Muscle layer of colon (tissue), 2 donors: ENCODE measurements at regions not wholly inside any gene's neighbourhood (a gene's known extent, or its start where the extent isn't known, plus 50 kb on each side); places are given as distances from the start of the nearest gene placed in this dataset.
"Not testable (repeated sequence)": the region's sequence is repeated elsewhere in the genome, so short reads cannot be mapped to it uniquely, and the experiment has no call there.

Experiments
- H3K27ac ChIP-seq: one replicate; pipeline ENCODE4 v1.7.0; 2013; ENCODE audit warnings: low read depth, mild to moderate bottlenecking, low read length, moderate library complexity
- H3K27me3 ChIP-seq, 2 donors: one replicate each; pipeline ENCODE4 v1.7.0; 2013; ENCODE audit warnings: low read length in 2 of 2, mild to moderate bottlenecking in 2 of 2; ENCODE audit not compliant: insufficient read depth in 2 of 2, control insufficient read depth in 1 of 2
- H3K36me3 ChIP-seq: one replicate; pipeline ENCODE4 v1.7.0; 2013; ENCODE audit warnings: mild to moderate bottlenecking, low read length; ENCODE audit not compliant: insufficient read depth
- H3K4me1 ChIP-seq: one replicate; pipeline ENCODE4 v1.7.0; 2013; ENCODE audit warnings: mild to moderate bottlenecking, low read length; ENCODE audit not compliant: insufficient read depth
- H3K4me3 ChIP-seq, 2 donors: one replicate each; pipeline ENCODE4 v1.7.0; 2013; ENCODE audit warnings: low read length in 2 of 2, low read depth in 1 of 2, mild to moderate bottlenecking in 1 of 2, moderate library complexity in 1 of 2
- H3K9ac ChIP-seq: one replicate; pipeline ENCODE4 v1.7.0; 2013; ENCODE audit warnings: low read length
- H3K9me3 ChIP-seq: one replicate; pipeline ENCODE4 v1.7.0; 2013; ENCODE audit warnings: mild to moderate bottlenecking, low read length
- donor health status: abdominal sarcoma.
- donor health status: Adenocarcinoma of cecum.

DNA sequence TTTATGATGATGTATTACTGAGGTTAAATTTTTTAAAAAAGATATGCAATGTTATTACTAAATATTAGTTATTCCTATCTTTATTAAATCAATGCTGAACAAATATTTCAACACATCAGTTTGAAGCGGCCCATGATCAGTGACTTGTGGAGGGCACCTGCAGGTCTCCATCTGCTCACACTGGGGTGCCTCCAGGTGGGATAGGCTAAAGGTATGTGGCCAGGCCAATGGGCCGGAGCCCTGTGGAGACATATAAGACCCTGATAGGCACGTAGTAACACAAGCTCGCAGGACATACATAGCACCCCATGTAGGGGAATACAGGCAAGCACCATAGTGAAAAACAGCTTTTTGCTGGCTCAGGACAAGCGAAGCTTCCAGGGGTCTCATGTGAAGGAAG, 469.8 kb downstream of the ZNF536 start:
- Histone ChIP-seq H3K27me3 (no peaks in the 10 kb centered on the region), H3K4me3 (no peak overlapping the region), H3K9ac (no peak overlapping the region), H3K9me3 (no peaks in the 10 kb centered on the region), H3K4me1 (no peaks in the 10 kb centered on the region), H3K36me3 (no peaks in the 10 kb centered on the region), H3K27ac (no peak overlapping the region)

DNA sequence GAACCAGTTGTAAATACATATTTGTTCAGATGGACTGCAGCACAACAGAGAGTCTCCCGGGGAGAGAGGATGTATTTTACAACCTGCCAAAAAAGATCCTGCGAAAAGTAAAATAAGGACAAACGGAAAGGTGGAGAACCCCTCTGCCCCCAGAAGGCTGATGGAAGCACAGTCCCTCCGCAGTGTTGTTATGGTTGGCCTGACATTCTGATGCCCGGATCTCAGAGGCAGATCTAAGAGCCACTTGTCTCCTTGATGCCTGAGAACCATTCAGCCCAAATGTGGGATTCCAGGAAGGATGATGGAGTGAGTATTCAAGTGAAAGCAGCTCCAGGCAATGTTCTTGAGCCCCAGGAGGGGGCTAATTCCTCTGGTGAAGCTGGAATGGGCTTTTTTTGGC, 458.7 kb downstream of the ZNF536 start:
- no peak overlapping the region for H3K27ac ChIP-seq
- no peak overlapping the region for H3K4me3 ChIP-seq
- H3K9me3 ChIP-seq, result no peaks in the 10 kb centered on the region
- no peaks in the 10 kb centered on the region for H3K27me3 ChIP-seq
- no peaks in the 10 kb centered on the region for H3K4me1 ChIP-seq
- no peaks in the 10 kb centered on the region for H3K36me3 ChIP-seq
- H3K9ac ChIP-seq, result no peak overlapping the region

DNA sequence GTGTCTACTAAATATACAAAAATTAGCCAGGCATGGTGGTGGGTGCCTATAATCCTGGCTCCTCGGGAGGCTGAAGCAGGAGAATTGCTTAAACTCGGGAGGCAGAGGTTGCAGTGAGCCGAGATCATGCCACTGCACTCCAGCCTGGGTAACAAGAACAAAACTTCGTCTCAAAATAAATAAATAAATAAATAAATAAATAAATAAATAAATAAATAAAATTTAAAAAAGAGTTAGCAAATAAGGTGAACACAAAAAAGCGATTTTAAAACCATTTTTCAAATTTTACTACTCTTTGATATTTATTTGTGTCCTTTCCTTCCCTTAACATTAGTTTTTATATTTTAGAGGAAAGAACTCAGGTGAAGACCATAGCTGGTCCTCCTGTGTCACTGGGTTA, 453.3 kb downstream of the ZNF536 start:
- H3K9ac ChIP-seq, H3K9me3 ChIP-seq, H3K4me3 ChIP-seq, H3K4me1 ChIP-seq, H3K27ac ChIP-seq, H3K27me3 ChIP-seq, H3K36me3 ChIP-seq: not testable (repeated sequence)

DNA sequence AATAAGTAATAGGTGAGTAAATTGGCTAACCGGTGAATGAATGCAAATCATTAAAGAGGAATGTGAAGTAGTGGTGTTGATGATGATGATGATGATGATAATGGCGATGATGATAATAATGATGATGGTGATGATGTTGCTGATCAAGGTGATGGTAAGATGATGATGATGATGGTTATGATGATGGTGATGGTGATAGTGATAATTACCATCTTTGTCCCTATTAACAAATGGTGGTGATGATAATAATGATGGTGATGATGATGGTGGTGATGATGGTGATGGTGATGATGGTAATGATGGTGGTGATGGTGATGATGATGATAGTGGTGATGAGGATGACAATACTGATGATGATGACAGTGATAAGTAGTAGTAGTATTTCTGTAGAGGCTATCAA, 452.6 kb downstream of the ZNF536 start:
- Histone ChIP-seq H3K27me3 (no peaks in the 10 kb centered on the region), H3K4me3 (no peak overlapping the region), H3K9me3 (no peaks in the 10 kb centered on the region), H3K36me3 (no peaks in the 10 kb centered on the region), H3K9ac (no peak overlapping the region), H3K27ac (no peak overlapping the region), H3K4me1 (no peaks in the 10 kb centered on the region)

DNA sequence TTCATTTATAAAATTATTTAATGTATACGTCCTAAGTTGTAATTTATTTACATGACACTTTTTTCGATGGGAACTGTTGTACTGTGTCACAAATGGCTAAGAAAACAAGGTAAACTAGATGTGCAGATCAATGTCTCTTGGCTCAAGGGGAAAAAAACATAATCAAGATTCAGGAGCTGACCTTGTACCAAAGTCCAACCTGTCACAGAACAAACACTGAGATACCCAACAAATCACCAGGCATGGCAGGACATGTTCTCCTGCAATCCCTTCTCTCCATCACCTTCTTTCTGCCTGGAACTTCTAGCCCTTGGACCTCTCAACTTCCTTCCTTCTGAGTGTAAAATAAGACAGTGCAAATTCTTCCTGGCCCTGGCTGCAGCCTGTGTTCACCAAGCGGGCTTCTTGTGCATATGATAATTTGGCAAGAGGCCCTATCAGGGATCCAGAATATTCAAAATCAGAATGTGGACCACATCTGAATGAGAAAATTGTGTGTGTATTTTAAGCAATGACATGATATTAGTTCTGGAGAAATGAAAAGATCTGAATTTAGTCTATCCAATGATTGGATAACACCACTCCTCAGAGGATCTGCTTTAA, 445.9 kb downstream of the ZNF536 start:
- no peaks in the 10 kb centered on the region for H3K9me3 ChIP-seq

DNA sequence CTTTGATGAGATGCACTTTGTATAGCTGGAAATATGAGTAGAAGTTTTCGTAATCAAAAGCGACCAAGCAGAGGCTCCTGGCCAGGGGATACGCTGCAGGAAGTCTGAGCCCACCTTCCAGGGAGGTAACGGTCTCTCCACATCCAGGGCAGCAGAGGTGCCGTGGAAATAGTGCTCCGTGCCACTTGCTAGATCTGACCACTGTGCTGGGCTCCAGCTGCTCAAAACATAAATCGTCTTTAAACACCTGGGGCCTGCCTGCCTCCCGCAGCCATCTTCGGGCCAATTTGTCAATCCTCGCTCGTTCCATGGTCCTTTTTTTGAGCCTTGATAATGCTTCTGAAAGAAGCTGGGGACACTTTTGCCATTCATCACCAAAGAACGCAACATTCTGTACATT, 445.0 kb downstream of the ZNF536 start:
- H3K27ac ChIP-seq, result no peak overlapping the region
- no peak overlapping the region for H3K4me3 ChIP-seq
- no peak overlapping the region for H3K9ac ChIP-seq
- no peaks in the 10 kb centered on the region for H3K9me3 ChIP-seq
- H3K27me3 ChIP-seq, result no peaks in the 10 kb centered on the region
- H3K36me3 ChIP-seq, result no peaks in the 10 kb centered on the region
- no peaks in the 10 kb centered on the region for H3K4me1 ChIP-seq

More for the DNA sequence above, 445.9 kb downstream of the ZNF536 start:
- Histone ChIP-seq H3K27ac (no peak overlapping the region), H3K4me1 (no peaks in the 10 kb centered on the region), H3K36me3 (no peaks in the 10 kb centered on the region), H3K27me3 (no peaks in the 10 kb centered on the region), H3K9ac (no peak overlapping the region), H3K4me3 (no peak overlapping the region)

DNA sequence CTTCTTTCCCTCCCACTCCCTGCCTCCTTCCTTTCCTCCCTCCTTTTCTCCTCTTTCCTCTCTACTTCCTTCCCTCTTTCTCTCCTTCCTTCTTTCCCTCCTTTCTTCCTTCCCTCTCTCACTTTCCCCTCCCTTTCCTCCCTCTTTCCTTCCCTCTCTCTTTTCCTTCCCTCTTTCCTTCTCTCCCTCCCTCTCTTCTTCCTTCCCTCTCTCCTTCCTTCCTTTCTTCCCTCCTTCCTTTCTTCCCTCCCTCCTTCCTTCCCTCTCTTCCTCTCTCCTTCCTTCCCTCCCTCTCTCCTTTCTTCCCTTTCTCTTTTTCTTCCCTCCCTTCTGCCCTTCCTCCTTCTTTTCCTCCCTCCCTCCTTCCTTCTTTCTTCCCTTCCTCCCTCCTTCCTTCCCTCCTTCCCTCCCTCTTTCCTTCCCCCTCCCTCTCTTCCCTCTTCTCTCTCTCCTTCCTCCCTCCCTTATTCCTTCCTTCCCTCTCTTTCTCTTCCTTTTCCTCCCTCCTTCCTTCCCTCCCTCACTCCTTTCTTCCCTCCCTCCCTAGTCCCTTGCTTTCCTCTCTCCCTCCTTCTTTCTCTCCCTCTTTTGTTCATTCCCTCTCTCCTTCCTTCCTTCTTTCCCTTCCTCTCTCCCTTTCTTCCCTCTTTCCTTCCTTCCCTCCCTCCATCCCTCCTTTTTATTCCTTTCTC, 443.9 kb downstream of the ZNF536 start:
- H3K27ac ChIP-seq, result no peak overlapping the region
- H3K4me3 ChIP-seq, result no peak overlapping the region
- H3K27me3 ChIP-seq, result no peaks in the 10 kb centered on the region
- no peaks in the 10 kb centered on the region for H3K9me3 ChIP-seq
- H3K4me1 ChIP-seq, result no peaks in the 10 kb centered on the region
- no peaks in the 10 kb centered on the region for H3K36me3 ChIP-seq
- no peak overlapping the region for H3K9ac ChIP-seq

DNA sequence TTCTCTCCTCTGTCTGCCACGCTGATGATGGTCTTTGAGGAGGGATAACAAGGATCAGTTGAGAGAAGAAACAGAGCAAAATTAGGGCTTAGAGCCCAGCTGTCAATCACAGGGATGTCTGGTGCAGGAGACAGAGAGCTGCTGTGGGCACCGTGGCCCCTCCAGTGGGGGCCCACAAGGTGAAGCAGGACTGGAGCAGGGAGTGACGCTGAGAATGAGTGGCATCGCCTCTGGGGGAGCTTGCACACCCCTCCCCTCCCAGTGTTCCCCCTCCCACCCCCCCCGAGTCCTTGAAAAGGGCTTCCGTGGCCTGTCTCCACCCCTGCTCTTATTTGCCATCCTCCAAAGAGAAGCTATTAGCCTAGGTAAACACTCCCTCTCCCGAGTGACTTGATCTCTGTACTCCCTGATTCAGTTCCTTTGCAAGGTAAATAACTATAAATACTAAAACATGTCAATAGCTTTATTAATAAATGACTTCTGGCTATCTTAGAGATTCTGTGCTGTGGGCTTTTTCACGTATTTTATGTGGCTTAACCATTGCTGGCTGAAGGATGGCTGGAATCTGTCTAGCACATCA, 440.0 kb downstream of the ZNF536 start:
- Histone ChIP-seq H3K36me3 (no peaks in the 10 kb centered on the region), H3K4me3 (no peak overlapping the region), H3K27ac (no peak overlapping the region), H3K9me3 (no peaks in the 10 kb centered on the region), H3K4me1 (no peaks in the 10 kb centered on the region), H3K9ac (no peak overlapping the region), H3K27me3 (no peaks in the 10 kb centered on the region)

DNA sequence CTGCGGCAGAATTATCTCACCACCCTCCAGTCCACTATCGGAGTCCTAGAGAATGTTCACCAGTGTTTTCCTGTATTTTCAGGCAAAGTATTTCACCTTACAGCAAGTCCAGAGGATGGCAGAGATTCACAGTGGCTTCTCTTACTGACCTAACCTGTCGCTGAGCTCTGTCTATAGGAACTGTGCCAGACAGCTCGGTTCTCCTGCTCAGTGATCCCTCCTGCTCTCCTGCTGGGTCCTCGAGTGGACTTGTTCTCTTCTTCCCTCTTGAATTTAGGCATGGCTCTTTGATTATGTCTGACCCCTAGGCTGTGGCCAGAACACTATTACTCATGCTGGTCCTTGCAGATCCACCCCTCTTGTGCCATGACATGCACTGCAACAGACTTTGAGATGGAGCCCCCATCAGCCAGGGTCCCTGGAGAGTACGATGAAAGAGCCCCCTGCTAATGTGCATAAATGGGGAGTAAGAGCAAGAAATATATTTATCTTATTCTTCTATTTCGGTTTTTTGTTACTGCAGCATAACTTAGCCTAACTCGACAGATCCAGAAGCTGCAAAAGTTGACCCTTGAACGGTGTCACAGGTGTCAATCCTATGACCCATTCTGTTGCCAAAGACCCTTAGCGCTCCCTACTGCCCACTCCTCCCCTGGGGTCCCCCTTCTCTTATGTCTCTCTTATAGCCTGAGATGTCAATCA, 439.4 kb downstream of the ZNF536 start:
- no peak overlapping the region for H3K27ac ChIP-seq
- no peak overlapping the region for H3K4me3 ChIP-seq
- H3K9me3 ChIP-seq, result no peaks in the 10 kb centered on the region
- no peak overlapping the region for H3K9ac ChIP-seq
- H3K27me3 ChIP-seq, result no peaks in the 10 kb centered on the region
- H3K4me1 ChIP-seq, result no peaks in the 10 kb centered on the region
- no peaks in the 10 kb centered on the region for H3K36me3 ChIP-seq

DNA sequence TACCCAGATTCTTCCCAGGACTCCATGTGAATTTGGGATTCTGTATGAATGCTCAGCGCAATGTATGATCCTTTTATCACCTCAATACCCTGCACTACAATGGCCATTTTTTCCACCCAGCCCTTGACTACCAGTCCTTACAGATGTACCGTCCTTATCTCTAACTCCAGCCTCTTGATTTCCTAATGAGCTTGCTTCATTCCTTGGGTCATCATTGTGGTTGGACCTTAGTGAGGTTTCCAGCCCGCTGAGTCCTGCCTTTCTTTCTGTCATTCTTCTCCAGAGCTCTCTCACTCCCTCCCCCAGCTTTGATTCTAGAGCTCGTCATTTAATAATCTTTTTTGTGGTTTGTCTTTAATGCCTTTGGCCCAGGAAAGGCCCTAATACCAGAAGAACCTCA, 438.5 kb downstream of the ZNF536 start:
- Histone ChIP-seq H3K9me3 (no peaks in the 10 kb centered on the region), H3K27ac (no peak overlapping the region), H3K9ac (no peak overlapping the region), H3K4me1 (no peaks in the 10 kb centered on the region), H3K4me3 (no peak overlapping the region), H3K36me3 (no peaks in the 10 kb centered on the region), H3K27me3 (no peaks in the 10 kb centered on the region)

DNA sequence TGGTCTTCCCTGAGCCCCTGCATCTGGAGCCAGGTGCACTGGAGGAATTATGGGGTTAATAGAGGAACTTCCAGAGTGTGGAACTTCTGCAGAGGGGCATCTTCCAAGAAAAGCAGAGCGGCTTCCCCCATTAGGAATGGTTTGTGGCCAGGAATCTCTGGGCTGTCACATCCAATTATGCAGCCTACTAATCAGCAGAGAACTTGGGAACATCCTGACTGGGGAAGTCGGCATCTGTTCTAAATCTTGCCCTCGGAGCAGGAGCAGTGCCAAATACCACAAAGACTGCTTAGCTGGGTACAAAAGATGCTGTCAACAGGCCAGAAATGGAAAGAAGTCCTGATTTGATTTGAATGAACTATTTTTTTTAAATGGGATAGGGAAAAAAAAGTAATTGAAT, 435.1 kb downstream of the ZNF536 start:
- Histone ChIP-seq H3K27ac (no peak overlapping the region), H3K27me3 (no peaks in the 10 kb centered on the region)

More for the DNA sequence above, 435.1 kb downstream of the ZNF536 start:
- Histone ChIP-seq H3K36me3 (no peaks in the 10 kb centered on the region), H3K4me3 (no peak overlapping the region), H3K9ac (no peak overlapping the region), H3K4me1 (no peaks in the 10 kb centered on the region), H3K9me3 (no peaks in the 10 kb centered on the region)
